GM12872 (cell line): ENCODE measurements at regions not wholly inside any gene's neighbourhood (a gene's known extent, or its start where the extent isn't known, plus 50 kb on each side); places are given as distances from the start of the nearest gene placed in this dataset.

Source experiments
- CTCF ChIP-seq: IDR thresholded peaks from 3 replicates; pipeline ENCODE4 v1.5.1; 2011; ENCODE audit warnings: low read depth, mild to moderate bottlenecking, low read length, moderate library complexity; ENCODE audit not compliant: insufficient read depth

GRCh38 chr2:58917596-58917995 lies 676.5 kb upstream of the FANCL start:
- TF ChIP-seq CTCF: no peak

GRCh38 chr2:58916063-58916462 lies 674.9 kb upstream of the FANCL start:
- TF ChIP-seq CTCF: no peak

- no peak for TF ChIP-seq CTCF
Observed at GRCh38 chr2:58914733-58915505, 673.8 kb upstream of the FANCL start.

- TF ChIP-seq CTCF: no peak
Observed at GRCh38 chr2:58913082-58913726, 672.1 kb upstream of the FANCL start.

- no peak for TF ChIP-seq CTCF
Observed at GRCh38 chr2:58911877-58912276, 670.8 kb upstream of the FANCL start.

- no peak for TF ChIP-seq CTCF
Observed at GRCh38 chr2:58908501-58909154, 667.5 kb upstream of the FANCL start.

GRCh38 chr2:58907644-58908043 lies 666.5 kb upstream of the FANCL start:
- TF ChIP-seq CTCF: no peak
